GM18868 (cell line): ENCODE measurements at regions not wholly inside any gene's neighbourhood (a gene's known extent, or its start where the extent isn't known, plus 50 kb on each side); places are given as distances from the start of the nearest gene placed in this dataset.
"Not testable (repeated sequence)": the region's sequence is repeated elsewhere in the genome, so short reads cannot be mapped to it uniquely, and the experiment has no call there.

Experiments used
- ATAC-seq: cut with Tn5 transposase; IDR thresholded peaks from one replicate; pipeline ENCODE4 v1.9.1; 2021; ENCODE audit warnings: mild to moderate bottlenecking, moderate library complexity; ENCODE audit not compliant: unreplicated experiment

GRCh38 chr10:33794460-33794859 is 460.0 kb upstream of the NRP1 start:
- no peak for ATAC-seq

DNA sequence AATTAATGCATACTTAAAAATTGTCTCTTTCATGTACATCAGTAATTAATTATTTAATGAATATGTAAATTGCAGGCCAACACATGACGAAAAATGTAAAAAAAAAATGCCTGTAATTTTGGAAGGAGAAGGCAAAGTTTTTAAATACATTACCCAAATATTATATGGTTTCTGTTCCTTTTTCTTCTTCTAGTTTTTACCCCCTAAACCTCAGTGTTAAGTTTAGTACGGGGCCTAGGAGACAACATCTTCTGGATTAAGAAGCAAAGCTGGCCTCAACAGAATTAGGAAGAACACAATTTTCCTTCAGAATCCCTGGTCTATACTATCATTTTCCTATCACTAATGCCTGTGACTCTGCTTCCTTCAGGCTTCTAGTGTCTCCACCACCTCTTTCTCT is 459.3 kb upstream of the NRP1 start:
- ATAC-seq: no peak

DNA sequence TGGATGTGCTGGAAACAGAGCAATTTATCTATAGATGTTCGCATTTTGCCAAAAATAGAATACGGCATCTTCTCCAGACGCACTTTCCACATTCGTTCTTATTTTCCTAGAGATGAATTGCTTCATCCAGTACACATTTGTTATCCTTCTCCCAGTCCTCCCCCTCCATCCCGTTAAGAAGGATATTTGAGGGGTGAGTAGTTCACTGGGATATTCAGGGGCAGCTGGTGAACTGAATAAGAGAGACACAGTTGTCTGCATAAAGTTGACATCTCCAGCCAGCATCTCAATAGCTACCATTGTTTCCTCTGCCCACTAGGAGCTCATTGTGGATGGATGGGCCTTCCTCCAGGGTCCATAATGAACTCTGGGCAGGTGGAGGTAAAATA is 456.8 kb upstream of the NRP1 start:
- ATAC-seq: no peak

- no peak for ATAC-seq
Observed at GRCh38 chr10:33790521-33791271, 456.2 kb upstream of the NRP1 start.

- no peak for ATAC-seq
Observed at GRCh38 chr10:33783557-33783956, 449.1 kb upstream of the NRP1 start.

DNA sequence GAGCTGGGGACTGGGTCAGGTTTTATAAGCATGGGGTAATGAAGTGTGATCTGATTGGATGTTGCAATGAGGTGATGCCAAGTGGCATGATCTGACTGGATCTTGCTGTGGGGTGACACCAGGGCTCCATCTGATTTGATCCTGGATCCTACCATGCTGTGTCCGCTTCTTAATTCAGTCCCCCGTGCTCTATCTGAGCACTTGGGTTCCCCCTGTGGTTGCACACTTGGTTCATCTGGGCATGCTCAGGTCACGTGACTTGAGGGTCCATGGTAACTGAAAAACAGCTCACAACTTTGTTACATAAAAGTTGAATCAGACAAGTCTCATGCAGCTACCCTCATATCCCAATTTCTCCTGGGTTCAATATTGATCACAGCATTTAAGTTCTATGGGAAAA is 448.6 kb upstream of the NRP1 start:
- no peak for ATAC-seq

- no peak for ATAC-seq
Observed at GRCh38 chr10:33781606-33782395, 447.3 kb upstream of the NRP1 start.

DNA sequence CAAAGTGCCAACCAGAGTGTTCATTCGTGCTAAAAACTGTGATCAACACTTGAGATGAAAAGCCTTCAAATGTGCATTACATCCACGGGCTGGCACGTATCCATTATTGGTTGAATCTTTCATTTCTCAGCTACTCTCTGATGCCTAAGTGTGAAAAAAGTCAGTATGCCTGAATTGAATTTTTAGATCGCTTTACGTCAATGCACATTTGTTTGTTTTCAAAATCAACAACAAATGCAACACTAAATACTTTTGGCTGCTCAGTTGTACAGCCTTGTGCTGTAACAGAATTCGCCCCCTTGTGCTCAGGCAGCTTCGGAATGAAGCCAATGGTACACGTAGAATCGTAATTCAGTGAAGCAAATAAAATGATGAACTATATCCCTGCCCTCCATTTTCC is 446.5 kb upstream of the NRP1 start:
- no peak for ATAC-seq

- no peak for ATAC-seq
Observed at GRCh38 chr10:33777223-33777622, 442.8 kb upstream of the NRP1 start.

DNA sequence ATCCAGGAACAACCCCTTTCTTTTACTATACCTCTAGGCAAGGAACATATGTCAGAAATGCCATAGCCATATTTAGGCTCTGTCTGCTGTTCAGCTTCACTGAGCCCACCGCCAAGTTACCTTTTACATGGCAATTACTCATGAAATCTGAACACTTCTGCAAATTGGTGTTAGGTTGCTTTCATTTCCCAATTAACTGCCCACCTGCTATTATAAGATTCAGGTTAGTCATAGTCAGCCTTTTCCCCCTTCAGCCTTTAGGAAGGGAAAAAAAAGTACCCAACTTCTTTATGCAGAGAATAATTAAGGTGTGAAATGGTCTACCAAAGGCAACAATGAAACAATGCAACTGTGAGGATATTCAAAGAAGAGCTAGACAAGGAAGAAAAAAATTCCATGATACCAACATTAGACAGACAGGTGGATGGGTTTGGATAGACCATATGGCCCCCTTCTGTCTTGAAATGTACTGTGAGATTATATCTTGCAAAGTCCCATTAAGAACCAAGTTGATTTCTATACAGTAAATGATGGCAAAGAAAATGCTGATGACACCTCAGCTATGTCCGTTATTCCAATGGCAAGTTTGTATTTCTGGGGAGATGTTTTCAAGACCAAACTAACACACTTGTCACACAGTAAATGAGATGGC is 442.1 kb upstream of the NRP1 start:
- ATAC-seq: no peak

DNA sequence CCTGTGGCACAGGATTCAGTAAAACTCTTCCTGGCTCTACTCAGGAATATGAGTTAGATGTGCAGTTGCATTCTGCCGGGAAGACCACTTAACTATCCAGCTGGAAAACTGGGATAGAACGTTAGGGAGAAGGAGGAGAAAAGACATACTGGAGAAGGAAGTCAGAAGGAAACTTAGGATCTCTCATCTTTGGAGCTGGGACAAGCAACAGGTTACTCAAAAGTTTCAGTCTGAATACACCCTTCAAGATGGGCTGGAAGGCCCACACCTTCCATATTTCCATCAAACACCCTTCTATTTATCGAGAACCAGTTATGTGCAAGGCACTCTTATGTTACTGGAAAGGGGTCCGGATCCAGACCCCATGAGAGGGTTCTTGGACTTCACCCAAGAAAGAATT is 440.4 kb upstream of the NRP1 start:
- ATAC-seq: no peak

DNA sequence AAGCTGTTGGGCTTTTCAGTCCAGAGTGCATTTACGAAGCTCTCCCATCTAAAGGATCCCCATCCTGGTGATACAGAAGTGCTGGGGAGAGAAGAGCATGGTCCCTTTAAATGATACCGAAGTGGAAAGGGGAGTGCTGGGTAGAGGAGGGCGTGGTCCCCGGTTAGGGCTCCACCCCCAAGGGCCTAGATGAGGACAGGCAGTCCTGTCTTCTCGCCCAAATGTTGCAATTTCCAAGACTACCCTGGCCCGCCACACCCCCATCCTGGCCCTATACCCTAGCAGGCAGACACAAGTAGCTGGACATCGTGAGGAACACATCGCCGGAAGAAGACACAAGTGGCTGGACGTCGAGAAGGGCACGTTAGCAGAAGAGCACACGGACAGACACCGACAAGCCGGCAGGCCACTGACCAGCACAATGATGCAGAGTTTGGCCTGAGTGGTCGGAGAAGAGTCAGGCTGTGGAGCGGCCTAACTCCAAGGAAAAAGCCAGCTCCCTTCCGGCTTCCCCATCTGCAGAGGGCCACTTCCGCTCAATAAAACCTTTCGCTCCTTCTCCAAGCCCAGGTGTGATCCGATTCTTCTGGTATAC is 439.5 kb upstream of the NRP1 start:
- ATAC-seq: no peak

DNA sequence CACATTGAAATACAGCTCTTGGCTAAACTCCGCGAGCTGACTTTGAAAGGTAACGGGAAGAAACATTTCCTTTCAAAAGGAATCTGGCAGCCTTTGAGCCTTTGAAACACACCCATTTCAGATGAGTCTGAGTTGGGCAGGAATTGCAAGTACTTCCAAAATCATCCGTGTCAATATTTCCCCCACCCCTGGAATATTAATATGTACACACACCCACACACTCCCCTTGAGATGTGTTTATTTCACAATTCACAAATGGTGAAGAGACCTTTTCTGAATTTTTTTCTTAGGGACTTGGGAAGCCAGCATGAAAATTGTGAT is 438.7 kb upstream of the NRP1 start:
- ATAC-seq: no peak

DNA sequence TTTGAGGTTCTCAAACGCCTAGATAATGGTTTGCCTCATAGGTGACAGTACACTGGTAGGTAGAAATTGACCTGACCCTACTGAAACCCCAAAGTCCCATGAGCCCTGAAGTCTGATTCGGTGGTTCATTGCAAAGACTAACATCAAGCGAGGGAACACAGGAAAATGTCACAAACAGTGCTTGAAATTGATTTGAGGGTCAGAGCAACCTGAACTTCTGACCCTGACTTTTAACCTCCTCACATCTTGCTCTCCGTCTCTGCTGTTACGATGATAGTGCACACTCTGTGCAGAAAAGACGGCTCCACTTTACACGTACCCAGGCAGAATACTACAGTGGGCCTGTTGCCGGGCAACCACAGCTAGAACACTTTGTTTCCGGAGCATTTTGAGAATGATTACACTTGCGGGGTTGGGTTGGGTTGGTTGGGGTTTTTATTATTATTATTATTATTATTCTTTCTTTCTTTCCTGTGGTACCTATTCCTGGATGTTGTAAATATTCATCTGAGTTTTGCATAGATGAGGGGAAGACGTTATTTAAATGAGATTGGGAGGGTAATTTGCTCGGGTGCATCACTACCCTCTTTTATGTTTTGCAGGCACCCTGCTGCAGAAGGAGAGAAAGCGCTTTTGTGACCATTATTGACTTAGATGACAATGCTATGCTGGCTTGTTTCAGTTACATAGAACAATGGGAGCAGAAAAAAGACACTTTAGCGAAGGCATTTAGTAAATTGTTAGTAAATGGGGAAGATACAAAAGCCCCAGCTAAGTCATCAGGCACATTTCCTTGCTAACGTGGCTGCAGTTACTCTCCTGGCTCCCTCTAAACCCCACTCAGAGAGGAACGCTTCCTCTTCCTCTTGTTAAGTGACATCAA is 438.1 kb upstream of the NRP1 start:
- ATAC-seq: peak; percentile 56

- not testable (repeated sequence) for ATAC-seq
Observed at GRCh38 chr10:33771856-33772255, 437.4 kb upstream of the NRP1 start.

DNA sequence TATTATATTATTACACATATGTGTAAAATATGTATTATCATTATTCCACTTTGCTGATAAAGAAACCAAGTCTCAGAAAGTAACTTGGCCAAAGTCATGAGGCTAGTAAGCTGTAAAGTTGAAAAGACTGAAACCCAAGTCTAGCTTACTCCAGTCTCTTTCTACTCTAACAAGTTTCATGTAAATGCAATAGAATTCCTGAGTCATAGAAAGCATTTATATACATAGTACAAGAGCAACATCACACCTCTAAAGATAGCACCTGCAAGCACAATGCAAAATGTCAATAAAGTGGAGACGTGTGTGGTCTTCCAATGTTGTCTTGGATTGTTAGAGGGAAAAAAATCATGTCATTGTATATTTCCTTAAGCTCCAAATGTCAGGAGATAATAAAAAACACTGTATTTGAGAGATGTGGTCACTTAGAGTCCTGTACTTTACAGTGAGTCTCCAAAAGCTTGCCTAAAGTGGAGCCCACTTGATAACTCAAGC is 430.3 kb upstream of the NRP1 start:
- ATAC-seq: no peak

- ATAC-seq: no peak
Observed at GRCh38 chr10:33760056-33760943, 425.8 kb upstream of the NRP1 start.

- ATAC-seq: no peak
Observed at GRCh38 chr10:33759191-33759590, 424.7 kb upstream of the NRP1 start.

- no peak for ATAC-seq
Observed at GRCh38 chr10:33758299-33758698, 423.8 kb upstream of the NRP1 start.

GRCh38 chr10:33754052-33754451 is 419.6 kb upstream of the NRP1 start:
- ATAC-seq: no peak
